ENCODE measurements at regions not wholly inside any gene's neighbourhood (a gene's known extent, or its start where the extent isn't known, plus 50 kb on each side); places are given as distances from the start of the nearest gene placed in this dataset.

GRCh38 chr9:73553295-73553694 lies 401.6 kb downstream of the ANXA1 start:
- TF ChIP-seq EZH2 (IDR thresholded peaks at IDR 0.05; ENCODE audit: borderline replicate concordance, low read length) (no peak), CTCF (IDR thresholded peaks at IDR 0.05; ENCODE audit: low read length) (no peak)
